B cell (primary cell): ENCODE measurements at regions not wholly inside any gene's neighbourhood (a gene's known extent, or its start where the extent isn't known, plus 50 kb on each side); places are given as distances from the start of the nearest gene placed in this dataset.

ENCODE experiments used
- CTCF ChIP-seq: fragments of 200-600 bp; IDR thresholded peaks from one replicate; pipeline ENCODE4 v1.8.0; 2022; ENCODE audit warnings: antibody characterized with exemption, mild to moderate bottlenecking
- EZH2 ChIP-seq: IDR thresholded peaks from 2 replicates; pipeline ENCODE4 v1.6.1; 2012; ENCODE audit warnings: borderline replicate concordance, low read depth, mild to moderate bottlenecking, moderate library complexity, low read length; ENCODE audit not compliant: insufficient read depth, poor library complexity, severe bottlenecking

GRCh38 chr20:53725575-53725970 lies 131.9 kb upstream of the ZNF217 start:
- TF ChIP-seq CTCF (no peak), EZH2 (no peak)
